ENCODE measurements at regions not wholly inside any gene's neighbourhood (a gene's known extent, or its start where the extent isn't known, plus 50 kb on each side); places are given as distances from the start of the nearest gene placed in this dataset.
A peak's percentile ranks its signal among the peaks of the same experiment; 100 is the strongest.

DNA sequence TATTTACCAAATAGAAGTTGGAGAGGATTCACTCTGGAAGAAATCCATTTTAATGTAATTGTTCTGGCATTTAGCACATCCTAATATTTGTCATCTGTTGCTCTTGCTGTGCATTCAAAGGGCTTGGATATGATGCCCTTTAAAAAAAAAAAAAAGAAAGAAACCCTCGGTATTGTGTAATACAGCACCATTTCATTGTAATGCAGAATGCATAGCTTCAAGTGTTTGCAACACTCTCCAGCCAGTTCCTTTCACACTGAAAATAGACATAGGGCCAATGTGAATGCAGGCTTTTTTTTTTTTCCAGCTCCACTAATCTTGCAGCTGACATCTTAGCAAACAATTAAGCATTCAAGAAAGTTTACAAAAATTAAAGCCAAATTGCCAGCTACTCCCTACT, 197.4 kb upstream of the POU3F2 start:
- peak; percentile 60 for FAIRE-seq
- Histone ChIP-seq H2BK12ac (ENCODE audit: low read depth, low read length) (no peak overlapping the region), H4K91ac (replicated peaks; ENCODE audit: insufficient read length, low read length) (no peak overlapping the region), H3K27me3 (replicated peaks in 1 of 4; ENCODE audit: control insufficient read depth in 3 of 4, extremely low read depth in 1 of 4, insufficient read depth in 3 of 4, low read length in 3 of 4) (no peaks in the 10 kb centered on the region), H3K14ac (ENCODE audit: insufficient read length) (no peak overlapping the region), H3K79me1 (ENCODE audit: low read depth, low read length) (no peaks in the 10 kb centered on the region), H3K9me3 (ENCODE audit: insufficient read depth in 2 of 2, low read depth in 1 of 2, low read length in 1 of 2) (no peaks in the 10 kb centered on the region), H4K20me1 (replicated peaks in 1 of 2; ENCODE audit: control insufficient read depth in 1 of 2, insufficient read depth in 2 of 2, low read length in 2 of 2) (no peaks in the 10 kb centered on the region), H3K9ac (replicated peaks in 1 of 4; ENCODE audit: extremely low read depth in 1 of 4, low read depth in 3 of 4, low read length in 3 of 4) (no peak overlapping the region), H3K4me1 (replicated peaks in 1 of 4; ENCODE audit: control insufficient read depth in 3 of 4, insufficient read depth in 4 of 4, low read length in 3 of 4) (peaks cover 5 to 26% (median 14%) of the 10 kb centered on the region in 4 experiments; a peak in 4 of 7 replicates), H4K8ac (ENCODE audit: extremely low read depth, insufficient read depth, low read length) (no peak overlapping the region), H3K4ac (replicated peaks; ENCODE audit: insufficient read length, low read depth, low read length) (no peak overlapping the region), H3K23ac (ENCODE audit: insufficient read length) (no peak overlapping the region), H3K4me2 (ENCODE audit: insufficient read depth in 1 of 2, low read depth in 2 of 2, low read length in 2 of 2) (no peak overlapping the region), H3K79me2 (ENCODE audit: control insufficient read depth in 1 of 2, insufficient read depth in 2 of 2, low read length in 2 of 2) (no peaks in the 10 kb centered on the region), H2BK15ac (ENCODE audit: low read length) (no peak overlapping the region), H3K36me3 (ENCODE audit: control insufficient read depth in 2 of 4, insufficient read depth in 4 of 4, low read length in 3 of 4) (no peaks in the 10 kb centered on the region), H2AFZ (ENCODE audit: low read length) (no peak overlapping the region), H3K4me3 (ENCODE audit: extremely low read depth in 1 of 4, insufficient read depth in 2 of 4, low read depth in 3 of 4, low read length in 4 of 4) (peak overlapping the region in 1 of 4 experiments; percentile 16; a peak in 1 of 8 replicates), H2AK5ac (ENCODE audit: low read depth, low read length) (no peak overlapping the region), H3K18ac (ENCODE audit: extremely low read depth, low read length) (no peak overlapping the region), H3K56ac (replicated peaks; ENCODE audit: insufficient read length, low read depth, low read length) (no peak overlapping the region), H3K27ac (ENCODE audit: low read depth, low read length) (no peak overlapping the region), H2BK20ac (ENCODE audit: low read length) (no peak overlapping the region), H3K23me2 (ENCODE audit: low read depth, low read length) (no peaks in the 10 kb centered on the region), H2BK5ac (ENCODE audit: low read depth, low read length) (no peak overlapping the region), H4K5ac (ENCODE audit: insufficient read length, low read depth, low read length) (peak overlapping the region; percentile 81), H2BK120ac (replicated peaks; ENCODE audit: low read depth, low read length) (no peak overlapping the region)
- no peak for DNase-seq (ENCODE audit: low read depth in 1 of 2, low spot score in 2 of 2)
- TF ChIP-seq GTF2F1 (IDR thresholded peaks at IDR 0.05; ENCODE audit: borderline replicate concordance, low read depth, low read length), result no peak
- no peak for TF ChIP-seq SAP30 (IDR thresholded peaks at IDR 0.05; ENCODE audit: insufficient read depth, insufficient replicate concordance, low read length)
- no peak for TF ChIP-seq SUZ12 (IDR thresholded peaks at IDR 0.05; ENCODE audit: low read length)
- no peak for TF ChIP-seq CBX8 (IDR thresholded peaks at IDR 0.05; ENCODE audit: borderline replicate concordance, low read depth, low read length)
- no peak for TF ChIP-seq CTBP2 (IDR thresholded peaks at IDR 0.05; ENCODE audit: borderline replicate concordance, insufficient read depth, insufficient read length, low read length)
- peak; percentile 95 for TF ChIP-seq POU5F1 (IDR thresholded peaks at IDR 0.05; ENCODE audit: low read depth, low read length)
- peak; percentile 99 for TF ChIP-seq CEBPB (IDR thresholded peaks at IDR 0.05; ENCODE audit: low read depth, low read length)
- TF ChIP-seq RBBP5 (IDR thresholded peaks at IDR 0.05; ENCODE audit: borderline replicate concordance, low read depth, low read length), result no peak
- no peak for TF ChIP-seq TBP (IDR thresholded peaks at IDR 0.05; ENCODE audit: low read depth, low read length)
- TF ChIP-seq, protein P1, sequence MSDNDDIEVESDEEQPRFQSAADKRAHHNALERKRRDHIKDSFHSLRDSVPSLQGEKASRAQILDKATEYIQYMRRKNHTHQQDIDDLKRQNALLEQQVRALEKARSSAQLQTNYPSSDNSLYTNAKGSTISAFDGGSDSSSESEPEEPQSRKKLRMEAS (IDR thresholded peaks at IDR 0.05), result no peak
- TF ChIP-seq TAF1 (IDR thresholded peaks at IDR 0.05; ENCODE audit: low read depth, low read length), result no peak
- TF ChIP-seq EGR1 (IDR thresholded peaks at IDR 0.05; ENCODE audit: borderline replicate concordance, low read depth, low read length), result no peak
- TF ChIP-seq SIN3A (conservative IDR thresholded peaks at IDR 0.05 in 1 of 2, IDR thresholded peaks at IDR 0.05 in 1 of 2; ENCODE audit: low read depth in 1 of 2, low read length in 2 of 2), result no peak
- WGBS, 2 experiments (ENCODE audit: extremely low coverage in 1 of 2, insufficient coverage in 1 of 2, insufficient read length in 1 of 2, insufficient replicate concordance in 2 of 2, low coverage in 1 of 2, low lambda C conversion rate in 2 of 2, missing lambda C conversion rate in 1 of 2), result 0% methylated on average over 1 of the region's 1 CpG; no CpG with 5 or more reads in 1 of the 2 experiments
- POLR2A ChIA-PET (ENCODE audit: partially characterized antibody), result no interaction called here
- CTCF ChIA-PET (ENCODE audit: partially characterized antibody), result interaction anchor here (0.6 to 1.1 kb wide), 3 partner anchors 11 to 1007 kb away, joined by 3 read pairs; no protein-coding TSS in a partner anchor
